Cardiac fibroblast (primary cell): ENCODE measurements at regions not wholly inside any gene's neighbourhood (a gene's known extent, or its start where the extent isn't known, plus 50 kb on each side); places are given as distances from the start of the nearest gene placed in this dataset.
"Not testable (repeated sequence)": the region's sequence is repeated elsewhere in the genome, so short reads cannot be mapped to it uniquely, and the experiment has no call there.

Experiments
- DNase-seq, 2 donors: peaks; one replicate each; pipeline versions ENCODE4 v3.0.0 to v3.0.0-alpha.2; 2010; ENCODE audit warnings: low read depth in 2 of 2
- H3K4me3 ChIP-seq, 2 donors: replicated peaks in 1 of 2; 1 replicate in 1 of 2; 2 replicates in 1 of 2; pipeline ENCODE4 v1.5.1; 2011; ENCODE audit warnings: low read depth in 2 of 2, low read length in 2 of 2, mild to moderate bottlenecking in 2 of 2, moderate library complexity in 1 of 2
- TF ChIP-seq, protein P1 (sequence below): IDR thresholded peaks from one replicate; pipeline ENCODE4 v1.5.1; 2011; ENCODE audit warnings: low read depth, mild to moderate bottlenecking, low read length, inconsistent platforms

DNA sequence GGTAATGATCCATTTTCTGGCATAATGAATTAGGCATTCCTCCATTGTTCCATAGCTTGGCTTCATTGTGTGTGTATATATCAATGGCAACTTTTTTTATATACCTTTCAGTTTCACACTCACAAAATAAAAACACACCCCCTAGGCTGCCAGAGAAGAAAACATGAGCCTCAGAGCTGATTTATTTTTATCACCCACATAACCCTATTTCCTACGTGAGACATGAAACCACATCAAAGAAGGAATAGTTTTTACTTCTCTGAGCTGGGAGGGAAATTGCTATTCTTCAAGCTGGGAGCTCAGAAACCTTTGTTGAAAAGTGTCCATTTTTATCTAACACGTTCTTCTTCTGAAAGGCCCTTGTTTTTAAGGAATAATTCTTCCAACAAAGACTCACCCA, 126.7 kb upstream of the RAI2 start:
- no peak overlapping the region for H3K4me3 ChIP-seq
- DNase-seq: no peak
- TF ChIP-seq, protein P1, sequence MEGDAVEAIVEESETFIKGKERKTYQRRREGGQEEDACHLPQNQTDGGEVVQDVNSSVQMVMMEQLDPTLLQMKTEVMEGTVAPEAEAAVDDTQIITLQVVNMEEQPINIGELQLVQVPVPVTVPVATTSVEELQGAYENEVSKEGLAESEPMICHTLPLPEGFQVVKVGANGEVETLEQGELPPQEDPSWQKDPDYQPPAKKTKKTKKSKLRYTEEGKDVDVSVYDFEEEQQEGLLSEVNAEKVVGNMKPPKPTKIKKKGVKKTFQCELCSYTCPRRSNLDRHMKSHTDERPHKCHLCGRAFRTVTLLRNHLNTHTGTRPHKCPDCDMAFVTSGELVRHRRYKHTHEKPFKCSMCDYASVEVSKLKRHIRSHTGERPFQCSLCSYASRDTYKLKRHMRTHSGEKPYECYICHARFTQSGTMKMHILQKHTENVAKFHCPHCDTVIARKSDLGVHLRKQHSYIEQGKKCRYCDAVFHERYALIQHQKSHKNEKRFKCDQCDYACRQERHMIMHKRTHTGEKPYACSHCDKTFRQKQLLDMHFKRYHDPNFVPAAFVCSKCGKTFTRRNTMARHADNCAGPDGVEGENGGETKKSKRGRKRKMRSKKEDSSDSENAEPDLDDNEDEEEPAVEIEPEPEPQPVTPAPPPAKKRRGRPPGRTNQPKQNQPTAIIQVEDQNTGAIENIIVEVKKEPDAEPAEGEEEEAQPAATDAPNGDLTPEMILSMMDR: no peak

DNA sequence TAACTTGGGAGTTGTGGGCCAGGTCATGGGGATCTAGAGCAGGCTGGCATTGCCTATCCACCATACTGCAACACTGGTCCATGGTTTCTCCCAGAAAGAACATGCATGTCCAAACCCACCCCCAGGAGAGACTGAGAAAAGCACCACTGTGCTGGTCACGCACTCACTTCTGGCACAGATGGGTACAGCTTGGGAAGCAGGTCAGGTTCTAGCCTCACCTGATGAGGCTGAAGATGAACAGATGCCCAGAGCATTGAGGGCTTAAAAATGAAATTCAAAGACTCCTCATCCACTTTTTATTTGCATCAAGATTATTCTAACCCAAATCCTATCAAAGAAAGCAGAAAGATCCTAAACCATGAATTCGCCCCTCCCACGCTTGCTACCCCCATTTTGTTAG, 125.9 kb upstream of the RAI2 start:
- TF ChIP-seq, protein P1: no peak
- no peak for DNase-seq
- no peak overlapping the region for H3K4me3 ChIP-seq

DNA sequence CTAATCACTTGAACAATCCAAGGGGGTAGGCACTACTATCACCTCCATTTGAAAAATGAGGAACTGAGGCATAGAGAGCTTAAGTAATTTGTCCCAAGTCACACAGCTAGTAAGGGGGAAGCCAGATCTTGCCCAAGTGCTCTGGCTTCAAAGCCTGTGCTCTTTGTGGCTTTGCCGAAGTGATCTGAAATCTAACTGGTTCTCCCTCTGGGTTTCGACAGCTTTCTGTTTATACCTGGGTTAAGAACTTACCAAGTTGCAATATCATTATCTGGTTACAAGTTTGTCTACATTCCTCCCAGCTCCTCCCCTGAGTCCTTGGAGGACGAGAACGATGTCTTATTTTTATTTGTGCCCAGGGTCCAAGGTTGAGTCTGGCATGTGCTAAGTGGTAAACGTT, 125.3 kb upstream of the RAI2 start:
- no peak for DNase-seq
- TF ChIP-seq, protein P1: no peak
- no peak overlapping the region for H3K4me3 ChIP-seq

DNA sequence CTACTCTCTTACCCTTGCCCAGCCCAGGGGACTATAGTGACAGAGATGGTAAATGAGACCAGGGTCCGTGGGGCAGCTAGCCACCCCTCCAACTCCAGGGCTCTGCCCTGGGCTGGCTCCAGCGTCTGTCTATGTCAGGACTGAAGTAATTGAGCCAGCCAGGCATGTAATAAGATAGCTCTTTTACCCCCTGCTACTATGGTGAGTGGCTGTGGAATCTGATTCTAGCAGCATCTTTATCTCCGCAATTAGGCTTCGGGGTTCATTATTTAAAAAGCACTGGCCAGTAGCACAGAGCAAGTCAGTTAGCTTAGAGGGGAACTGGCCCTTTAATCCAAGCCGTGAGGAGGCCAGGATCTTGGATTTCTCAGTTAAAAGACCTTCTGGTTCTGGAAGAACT, 123.3 kb upstream of the RAI2 start:
- TF ChIP-seq, protein P1: no peak
- H3K4me3 ChIP-seq: no peak overlapping the region
- no peak for DNase-seq

DNA sequence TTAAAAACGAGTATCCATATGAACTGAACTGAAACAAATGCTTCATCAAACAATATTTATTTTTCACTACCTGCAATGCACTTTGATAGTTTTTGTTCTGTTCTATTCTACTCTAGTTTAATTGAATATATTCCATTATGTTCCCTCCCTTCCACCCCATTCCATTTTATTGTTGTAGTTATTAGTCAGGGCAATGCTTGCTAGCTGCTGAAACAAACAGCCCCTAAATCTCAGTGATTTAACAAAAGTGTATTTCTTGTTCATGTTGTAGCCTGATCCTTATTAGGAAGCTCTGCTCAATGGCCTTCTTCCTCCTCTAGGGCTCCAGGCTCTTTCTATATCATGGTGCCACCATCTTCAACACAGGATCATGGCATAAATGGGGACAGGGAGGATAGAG, 122.3 kb upstream of the RAI2 start:
- H3K4me3 ChIP-seq: no peak overlapping the region
- no peak for DNase-seq
- TF ChIP-seq, protein P1: no peak

DNA sequence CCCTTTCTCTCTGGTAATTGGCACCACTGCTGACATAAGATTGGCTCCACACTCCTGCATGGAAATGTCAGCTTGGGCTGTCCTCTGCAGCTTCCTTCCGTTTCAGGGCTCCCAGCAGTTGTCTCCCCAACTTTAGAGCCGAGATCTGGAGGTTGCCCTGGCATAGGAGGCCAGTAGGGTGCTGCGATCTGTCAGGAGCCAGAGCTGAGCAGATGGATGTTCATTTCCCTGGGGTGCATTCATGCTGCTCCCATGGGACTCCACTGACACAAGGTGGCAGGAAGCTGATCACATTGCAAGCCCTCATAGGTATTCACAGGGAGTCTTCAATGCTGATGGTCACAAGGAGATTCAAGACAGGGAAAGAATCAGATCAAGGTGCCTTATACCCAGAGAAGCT, 116.6 kb upstream of the RAI2 start:
- no peak overlapping the region for H3K4me3 ChIP-seq
- DNase-seq: no peak
- TF ChIP-seq, protein P1: no peak

DNA sequence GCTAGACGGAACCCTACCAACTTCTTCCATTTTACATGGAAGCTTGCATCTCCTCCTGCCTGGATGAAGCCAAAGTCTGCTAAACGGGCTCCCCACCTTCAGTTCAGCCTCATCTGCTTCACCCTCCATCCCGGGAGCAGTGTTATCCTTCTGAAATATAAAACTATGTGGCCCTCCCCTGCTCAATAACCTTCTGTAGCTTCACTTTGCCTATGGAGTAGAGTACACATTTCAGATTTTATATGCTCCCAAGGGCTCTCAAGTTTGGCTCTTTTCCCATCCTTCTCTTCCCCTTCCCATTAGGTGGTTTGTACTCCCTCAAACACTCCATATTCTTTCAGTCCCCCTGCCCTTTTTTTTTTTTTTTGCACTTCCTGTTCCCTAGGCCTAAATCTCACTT, 115.9 kb upstream of the RAI2 start:
- TF ChIP-seq, protein P1: no peak
- no peak overlapping the region for H3K4me3 ChIP-seq
- DNase-seq: no peak

DNA sequence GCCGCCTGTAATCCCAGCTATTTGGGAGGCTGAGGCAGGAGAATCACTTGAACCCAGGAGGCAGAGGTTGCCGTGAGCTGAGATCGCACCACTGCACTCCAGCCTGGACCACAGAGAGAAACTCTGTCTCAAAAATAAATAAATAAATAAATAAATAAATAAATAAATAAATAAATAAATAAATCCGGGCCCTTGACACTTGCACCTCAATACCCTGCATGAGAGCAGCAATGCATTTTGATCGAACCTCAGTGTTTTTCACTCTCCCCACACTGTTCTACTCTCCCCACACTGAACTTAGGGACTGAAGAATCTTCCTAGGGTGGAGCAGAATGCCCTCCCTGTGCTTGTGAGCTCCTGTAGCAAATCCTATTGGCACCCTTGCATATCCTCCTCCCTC, 114.3 kb upstream of the RAI2 start:
- H3K4me3 ChIP-seq, DNase-seq: not testable (repeated sequence)
